ENCODE measurements at regions not wholly inside any gene's neighbourhood (a gene's known extent, or its start where the extent isn't known, plus 50 kb on each side); places are given as distances from the start of the nearest gene placed in this dataset.

DNA sequence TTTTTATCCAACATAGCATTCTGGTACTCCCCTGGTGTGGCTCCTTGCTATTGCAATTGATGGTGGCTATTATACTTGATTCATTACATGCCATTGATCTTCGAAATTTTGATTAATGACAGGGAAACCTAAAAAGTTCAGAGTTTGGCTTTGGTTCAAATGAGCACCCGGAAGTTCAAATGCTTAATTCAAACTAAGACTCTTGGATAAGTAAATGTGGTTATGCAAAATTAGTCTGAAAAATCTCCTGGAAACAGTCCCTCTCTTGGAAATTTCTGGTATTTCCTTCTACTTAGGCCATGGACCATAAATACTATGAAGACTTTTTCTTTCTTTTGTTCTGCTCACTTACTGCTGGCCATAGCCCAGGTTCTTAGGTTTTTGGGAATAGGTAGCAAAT, 65.3 kb upstream of the SMIM21 start:
- CTCF ChIA-PET (ENCODE audit: low intra/inter-chr PET ratio), result no interaction called here
- in situ Hi-C loops (cut with MboI), result loop anchor here (25.0 kb wide), 1 partner anchor 831 kb away; no protein-coding TSS in a partner anchor
- H3K9me1 ChIP-seq (ENCODE audit: control insufficient read depth, insufficient read depth, low read length), result no peaks in the 10 kb centered on the region
- TF ChIP-seq, protein P1, sequence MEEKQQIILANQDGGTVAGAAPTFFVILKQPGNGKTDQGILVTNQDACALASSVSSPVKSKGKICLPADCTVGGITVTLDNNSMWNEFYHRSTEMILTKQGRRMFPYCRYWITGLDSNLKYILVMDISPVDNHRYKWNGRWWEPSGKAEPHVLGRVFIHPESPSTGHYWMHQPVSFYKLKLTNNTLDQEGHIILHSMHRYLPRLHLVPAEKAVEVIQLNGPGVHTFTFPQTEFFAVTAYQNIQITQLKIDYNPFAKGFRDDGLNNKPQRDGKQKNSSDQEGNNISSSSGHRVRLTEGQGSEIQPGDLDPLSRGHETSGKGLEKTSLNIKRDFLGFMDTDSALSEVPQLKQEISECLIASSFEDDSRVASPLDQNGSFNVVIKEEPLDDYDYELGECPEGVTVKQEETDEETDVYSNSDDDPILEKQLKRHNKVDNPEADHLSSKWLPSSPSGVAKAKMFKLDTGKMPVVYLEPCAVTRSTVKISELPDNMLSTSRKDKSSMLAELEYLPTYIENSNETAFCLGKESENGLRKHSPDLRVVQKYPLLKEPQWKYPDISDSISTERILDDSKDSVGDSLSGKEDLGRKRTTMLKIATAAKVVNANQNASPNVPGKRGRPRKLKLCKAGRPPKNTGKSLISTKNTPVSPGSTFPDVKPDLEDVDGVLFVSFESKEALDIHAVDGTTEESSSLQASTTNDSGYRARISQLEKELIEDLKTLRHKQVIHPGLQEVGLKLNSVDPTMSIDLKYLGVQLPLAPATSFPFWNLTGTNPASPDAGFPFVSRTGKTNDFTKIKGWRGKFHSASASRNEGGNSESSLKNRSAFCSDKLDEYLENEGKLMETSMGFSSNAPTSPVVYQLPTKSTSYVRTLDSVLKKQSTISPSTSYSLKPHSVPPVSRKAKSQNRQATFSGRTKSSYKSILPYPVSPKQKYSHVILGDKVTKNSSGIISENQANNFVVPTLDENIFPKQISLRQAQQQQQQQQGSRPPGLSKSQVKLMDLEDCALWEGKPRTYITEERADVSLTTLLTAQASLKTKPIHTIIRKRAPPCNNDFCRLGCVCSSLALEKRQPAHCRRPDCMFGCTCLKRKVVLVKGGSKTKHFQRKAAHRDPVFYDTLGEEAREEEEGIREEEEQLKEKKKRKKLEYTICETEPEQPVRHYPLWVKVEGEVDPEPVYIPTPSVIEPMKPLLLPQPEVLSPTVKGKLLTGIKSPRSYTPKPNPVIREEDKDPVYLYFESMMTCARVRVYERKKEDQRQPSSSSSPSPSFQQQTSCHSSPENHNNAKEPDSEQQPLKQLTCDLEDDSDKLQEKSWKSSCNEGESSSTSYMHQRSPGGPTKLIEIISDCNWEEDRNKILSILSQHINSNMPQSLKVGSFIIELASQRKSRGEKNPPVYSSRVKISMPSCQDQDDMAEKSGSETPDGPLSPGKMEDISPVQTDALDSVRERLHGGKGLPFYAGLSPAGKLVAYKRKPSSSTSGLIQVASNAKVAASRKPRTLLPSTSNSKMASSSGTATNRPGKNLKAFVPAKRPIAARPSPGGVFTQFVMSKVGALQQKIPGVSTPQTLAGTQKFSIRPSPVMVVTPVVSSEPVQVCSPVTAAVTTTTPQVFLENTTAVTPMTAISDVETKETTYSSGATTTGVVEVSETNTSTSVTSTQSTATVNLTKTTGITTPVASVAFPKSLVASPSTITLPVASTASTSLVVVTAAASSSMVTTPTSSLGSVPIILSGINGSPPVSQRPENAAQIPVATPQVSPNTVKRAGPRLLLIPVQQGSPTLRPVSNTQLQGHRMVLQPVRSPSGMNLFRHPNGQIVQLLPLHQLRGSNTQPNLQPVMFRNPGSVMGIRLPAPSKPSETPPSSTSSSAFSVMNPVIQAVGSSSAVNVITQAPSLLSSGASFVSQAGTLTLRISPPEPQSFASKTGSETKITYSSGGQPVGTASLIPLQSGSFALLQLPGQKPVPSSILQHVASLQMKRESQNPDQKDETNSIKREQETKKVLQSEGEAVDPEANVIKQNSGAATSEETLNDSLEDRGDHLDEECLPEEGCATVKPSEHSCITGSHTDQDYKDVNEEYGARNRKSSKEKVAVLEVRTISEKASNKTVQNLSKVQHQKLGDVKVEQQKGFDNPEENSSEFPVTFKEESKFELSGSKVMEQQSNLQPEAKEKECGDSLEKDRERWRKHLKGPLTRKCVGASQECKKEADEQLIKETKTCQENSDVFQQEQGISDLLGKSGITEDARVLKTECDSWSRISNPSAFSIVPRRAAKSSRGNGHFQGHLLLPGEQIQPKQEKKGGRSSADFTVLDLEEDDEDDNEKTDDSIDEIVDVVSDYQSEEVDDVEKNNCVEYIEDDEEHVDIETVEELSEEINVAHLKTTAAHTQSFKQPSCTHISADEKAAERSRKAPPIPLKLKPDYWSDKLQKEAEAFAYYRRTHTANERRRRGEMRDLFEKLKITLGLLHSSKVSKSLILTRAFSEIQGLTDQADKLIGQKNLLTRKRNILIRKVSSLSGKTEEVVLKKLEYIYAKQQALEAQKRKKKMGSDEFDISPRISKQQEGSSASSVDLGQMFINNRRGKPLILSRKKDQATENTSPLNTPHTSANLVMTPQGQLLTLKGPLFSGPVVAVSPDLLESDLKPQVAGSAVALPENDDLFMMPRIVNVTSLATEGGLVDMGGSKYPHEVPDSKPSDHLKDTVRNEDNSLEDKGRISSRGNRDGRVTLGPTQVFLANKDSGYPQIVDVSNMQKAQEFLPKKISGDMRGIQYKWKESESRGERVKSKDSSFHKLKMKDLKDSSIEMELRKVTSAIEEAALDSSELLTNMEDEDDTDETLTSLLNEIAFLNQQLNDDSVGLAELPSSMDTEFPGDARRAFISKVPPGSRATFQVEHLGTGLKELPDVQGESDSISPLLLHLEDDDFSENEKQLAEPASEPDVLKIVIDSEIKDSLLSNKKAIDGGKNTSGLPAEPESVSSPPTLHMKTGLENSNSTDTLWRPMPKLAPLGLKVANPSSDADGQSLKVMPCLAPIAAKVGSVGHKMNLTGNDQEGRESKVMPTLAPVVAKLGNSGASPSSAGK (IDR thresholded peaks at IDR 0.05), result no peak
- TF ChIP-seq ZNF830 (CRISPR knock-in tag; IDR thresholded peaks at IDR 0.05) (no peak), SMAD1 (IDR thresholded peaks at IDR 0.05; ENCODE audit: low read depth, low read length, partially characterized antibody) (no peak), ZNF561 (CRISPR knock-in tag; conservative IDR thresholded peaks at IDR 0.05) (no peak)
- TF ChIP-seq, protein P2, sequence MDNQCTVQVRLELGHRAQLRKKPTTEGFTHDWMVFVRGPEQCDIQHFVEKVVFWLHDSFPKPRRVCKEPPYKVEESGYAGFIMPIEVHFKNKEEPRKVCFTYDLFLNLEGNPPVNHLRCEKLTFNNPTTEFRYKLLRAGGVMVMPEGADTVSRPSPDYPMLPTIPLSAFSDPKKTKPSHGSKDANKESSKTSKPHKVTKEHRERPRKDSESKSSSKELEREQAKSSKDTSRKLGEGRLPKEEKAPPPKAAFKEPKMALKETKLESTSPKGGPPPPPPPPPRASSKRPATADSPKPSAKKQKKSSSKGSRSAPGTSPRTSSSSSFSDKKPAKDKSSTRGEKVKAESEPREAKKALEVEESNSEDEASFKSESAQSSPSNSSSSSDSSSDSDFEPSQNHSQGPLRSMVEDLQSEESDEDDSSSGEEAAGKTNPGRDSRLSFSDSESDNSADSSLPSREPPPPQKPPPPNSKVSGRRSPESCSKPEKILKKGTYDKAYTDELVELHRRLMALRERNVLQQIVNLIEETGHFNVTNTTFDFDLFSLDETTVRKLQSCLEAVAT (IDR thresholded peaks at IDR 0.05), result no peak
- TF ChIP-seq, protein P3, sequence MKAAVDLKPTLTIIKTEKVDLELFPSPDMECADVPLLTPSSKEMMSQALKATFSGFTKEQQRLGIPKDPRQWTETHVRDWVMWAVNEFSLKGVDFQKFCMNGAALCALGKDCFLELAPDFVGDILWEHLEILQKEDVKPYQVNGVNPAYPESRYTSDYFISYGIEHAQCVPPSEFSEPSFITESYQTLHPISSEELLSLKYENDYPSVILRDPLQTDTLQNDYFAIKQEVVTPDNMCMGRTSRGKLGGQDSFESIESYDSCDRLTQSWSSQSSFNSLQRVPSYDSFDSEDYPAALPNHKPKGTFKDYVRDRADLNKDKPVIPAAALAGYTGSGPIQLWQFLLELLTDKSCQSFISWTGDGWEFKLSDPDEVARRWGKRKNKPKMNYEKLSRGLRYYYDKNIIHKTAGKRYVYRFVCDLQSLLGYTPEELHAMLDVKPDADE (conservative IDR thresholded peaks at IDR 0.05; ENCODE audit: control insufficient read depth, low read depth, low read length), result no peak
- TF ChIP-seq, protein P4, sequence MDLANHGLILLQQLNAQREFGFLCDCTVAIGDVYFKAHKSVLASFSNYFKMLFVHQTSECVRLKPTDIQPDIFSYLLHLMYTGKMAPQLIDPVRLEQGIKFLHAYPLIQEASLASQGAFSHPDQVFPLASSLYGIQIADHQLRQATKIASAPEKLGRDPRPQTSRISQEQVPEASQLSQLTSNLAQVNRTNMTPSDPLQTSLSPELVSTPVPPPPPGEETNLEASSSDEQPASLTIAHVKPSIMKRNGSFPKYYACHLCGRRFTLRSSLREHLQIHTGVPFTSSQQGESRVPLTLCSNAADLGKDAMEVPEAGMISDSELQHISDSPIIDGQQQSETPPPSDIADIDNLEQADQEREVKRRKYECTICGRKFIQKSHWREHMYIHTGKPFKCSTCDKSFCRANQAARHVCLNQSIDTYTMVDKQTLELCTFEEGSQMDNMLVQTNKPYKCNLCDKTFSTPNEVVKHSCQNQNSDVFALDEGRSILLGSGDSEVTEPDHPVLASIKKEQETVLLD (IDR thresholded peaks at IDR 0.05), result no peak

More for the DNA sequence above, 65.3 kb upstream of the SMIM21 start:
- H3K9me3 ChIP-seq (replicated peaks; ENCODE audit: control insufficient read depth, insufficient read depth, low read depth, low read length), result no peaks in the 10 kb centered on the region
- DNase-seq (ENCODE audit: extremely low read depth in 1 of 4, low spot score in 3 of 4), result no peak
- H3K36me3 ChIP-seq (ENCODE audit: control insufficient read depth, insufficient read depth, low read length), result no peaks in the 10 kb centered on the region
- no peak overlapping the region for H2AFZ ChIP-seq (ENCODE audit: low read depth, low read length)
- no peaks in the 10 kb centered on the region for H3K4me1 ChIP-seq (replicated peaks in 1 of 2; ENCODE audit: control insufficient read depth in 2 of 2, insufficient read depth in 2 of 2, low read length in 2 of 2)
- 6% methylated on average over 2 of the region's 2 CpGs for WGBS (ENCODE audit: insufficient coverage, low coverage, missing lambda C conversion rate)
- no peaks in the 10 kb centered on the region for H3K27me3 ChIP-seq (ENCODE audit: control insufficient read depth in 2 of 2, insufficient read depth in 2 of 2, low read length in 2 of 2)
- no peak for ATAC-seq
- H3K79me2 ChIP-seq (ENCODE audit: control insufficient read depth, insufficient read depth, low read length), result no peaks in the 10 kb centered on the region
- no peak overlapping the region for H3K4me3 ChIP-seq
- no peak overlapping the region for H3K27ac ChIP-seq (ENCODE audit: extremely low read depth, low read depth, low read length)
- H3K9ac ChIP-seq (ENCODE audit: insufficient read depth in 1 of 2, low read depth in 2 of 2, low read length in 2 of 2), result no peak overlapping the region
- H3K4me2 ChIP-seq (ENCODE audit: insufficient read depth, low read length), result no peak overlapping the region
- POLR2A ChIA-PET, result no interaction called here
- no peak for FAIRE-seq
- intact Hi-C loops (cut with micrococcal nuclease), result no loop called here
- H4K20me1 ChIP-seq (replicated peaks; ENCODE audit: control insufficient read depth, insufficient read depth, low read length), result no peaks in the 10 kb centered on the region
- BruUV-seq (replicated peaks), result no TSS peak

All from K562 (cell line).